GM23338 (cell line): ENCODE measurements at regions not wholly inside any gene's neighbourhood (a gene's known extent, or its start where the extent isn't known, plus 50 kb on each side); places are given as distances from the start of the nearest gene placed in this dataset.
A peak's percentile ranks its signal among the peaks of the same experiment; 100 is the strongest.

Experiments used
- ATAC-seq: fragments of 200-7000 bp; cut with Tn5 transposase; 3 replicates; pipeline ENCODE4 v1.9.1; 2020
- DNase-seq: peaks from one replicate; pipeline ENCODE4 v3.0.0-alpha.2; 2015; ENCODE audit warnings: low spot score
- H2AFZ ChIP-seq: fragments of 200-600 bp; sonication (generic); 2 replicates; pipeline ENCODE4 v1.8.0; 2016; ENCODE audit warnings: antibody characterized with exemption, mild to moderate bottlenecking, moderate library complexity
- H3F3A ChIP-seq: fragments of 200-600 bp; sonication (generic); replicated peaks from 2 replicates; pipeline ENCODE4 v1.8.0; 2017; ENCODE audit warnings: antibody characterized with exemption, mixed run types, low read depth
- H3K27ac ChIP-seq: fragments of 200-600 bp; sonication (generic); 2 replicates; pipeline ENCODE4 v1.6.1; 2016; ENCODE audit warnings: low read depth
- H3K27me3 ChIP-seq: fragments of 200-600 bp; sonication (generic); 2 replicates; pipeline ENCODE4 v1.8.0; 2016; ENCODE audit warnings: mild to moderate bottlenecking, mixed run types, moderate library complexity; ENCODE audit not compliant: insufficient read depth
- H3K36me3 ChIP-seq: fragments of 200-600 bp; sonication (generic); 2 replicates; pipeline ENCODE4 v1.8.0; 2016; ENCODE audit warnings: mild to moderate bottlenecking; ENCODE audit not compliant: insufficient read depth
- H3K4me1 ChIP-seq: fragments of 200-600 bp; sonication (generic); 2 replicates; pipeline ENCODE4 v1.8.0; 2016; ENCODE audit warnings: mild to moderate bottlenecking, moderate library complexity; ENCODE audit not compliant: insufficient read depth
- H3K4me2 ChIP-seq: fragments of 200-600 bp; sonication (generic); 2 replicates; pipeline ENCODE4 v1.7.1; 2017; ENCODE audit warnings: mixed run types
- H3K4me3 ChIP-seq: fragments of 200-600 bp; sonication (generic); 2 replicates; pipeline ENCODE4 v1.6.1; 2016; ENCODE audit warnings: mixed run types
- H3K79me2 ChIP-seq: fragments of 200-600 bp; sonication (generic); replicated peaks from 2 replicates; pipeline ENCODE4 v1.8.0; 2017; ENCODE audit warnings: mild to moderate bottlenecking; ENCODE audit not compliant: insufficient read depth
- H3K9me2 ChIP-seq: fragments of 200-600 bp; sonication (generic); 2 replicates; pipeline ENCODE4 v1.8.0; 2017; ENCODE audit not compliant: insufficient read depth
- H4K20me1 ChIP-seq: fragments of 200-600 bp; sonication (generic); replicated peaks from 2 replicates; pipeline ENCODE4 v1.8.0; 2017; ENCODE audit warnings: mild to moderate bottlenecking; ENCODE audit not compliant: insufficient read depth
- H3K27ac Mint-ChIP-seq: 2 replicates; pipeline ENCODE4 v1.8.0; 2020; ENCODE audit warnings: inconsistent platforms, mild to moderate bottlenecking, moderate library complexity, mixed read lengths
- H3K27me3 Mint-ChIP-seq: 3 replicates; pipeline ENCODE4 v1.8.0; 2022; ENCODE audit warnings: low read depth, mild to moderate bottlenecking, moderate library complexity, mixed read lengths, inconsistent platforms; ENCODE audit not compliant: insufficient read depth, poor library complexity
- H3K36me3 Mint-ChIP-seq: 3 replicates; pipeline ENCODE4 v1.8.0; 2021; ENCODE audit warnings: low read depth, mild to moderate bottlenecking, inconsistent platforms, moderate library complexity, mixed read lengths
- H3K4me1 Mint-ChIP-seq: 3 replicates; pipeline ENCODE4 v1.8.0; 2020; ENCODE audit warnings: mild to moderate bottlenecking, inconsistent platforms, mixed read lengths
- H3K4me3 Mint-ChIP-seq: 3 replicates; pipeline ENCODE4 v1.8.0; 2021; ENCODE audit warnings: moderate library complexity, mild to moderate bottlenecking, inconsistent platforms, mixed read lengths
- H3K9me3 Mint-ChIP-seq: 3 replicates; pipeline ENCODE4 v1.8.0; 2020; ENCODE audit warnings: moderate library complexity, mild to moderate bottlenecking, inconsistent platforms, mixed read lengths
- CTCF ChIP-seq, 2 experiments: fragments of 200-600 bp in 1 of 2; sonication (generic) in 1 of 2; conservative IDR thresholded peaks; 2 replicates each; pipeline versions ENCODE4 v1.5.1 to v1.6.1; 2016 to 2017; ENCODE audit warnings: antibody characterized with exemption in 2 of 2, low read depth in 2 of 2, mild to moderate bottlenecking in 2 of 2, moderate library complexity in 1 of 2
- EZH2 ChIP-seq: fragments of 200-600 bp; sonication (generic); IDR thresholded peaks from one replicate; pipeline ENCODE4 v1.8.0; 2017; ENCODE audit warnings: antibody characterized with exemption, mild to moderate bottlenecking, low read depth; ENCODE audit not compliant: unreplicated experiment
- EZH2phosphoT487 ChIP-seq: fragments of 200-600 bp; sonication (generic); IDR thresholded peaks from one replicate; pipeline ENCODE4 v1.8.1; 2018; ENCODE audit warnings: antibody characterized with exemption; ENCODE audit not compliant: unreplicated experiment
- NANOG ChIP-seq: IDR thresholded peaks from 2 replicates; pipeline ENCODE4 v1.6.1; 2016; ENCODE audit warnings: antibody characterized with exemption, borderline replicate concordance
- POLR2AphosphoS5 ChIP-seq: IDR thresholded peaks from 2 replicates; pipeline ENCODE4 v1.6.1; 2016; ENCODE audit warnings: antibody characterized with exemption, low read depth
- REST ChIP-seq: IDR thresholded peaks from one replicate; pipeline ENCODE4 v1.6.1; 2018; ENCODE audit warnings: antibody characterized with exemption; ENCODE audit not compliant: unreplicated experiment
- STAT1 ChIP-seq: IDR thresholded peaks from one replicate; pipeline ENCODE4 v1.6.1; 2016; ENCODE audit warnings: antibody characterized with exemption; ENCODE audit not compliant: unreplicated experiment
- ZNF114 ChIP-seq: fragments of 250-450 bp; sonication (Bioruptor Pico); IDR thresholded peaks from 2 replicates; pipeline ENCODE4 v1.5.0; 2020; ENCODE audit warnings: mild to moderate bottlenecking, moderate library complexity
- ZNF331 ChIP-seq: fragments of 250-450 bp; sonication (Bioruptor Pico); IDR thresholded peaks from 2 replicates; pipeline ENCODE4 v1.5.0; 2020; ENCODE audit warnings: low read depth, mild to moderate bottlenecking, moderate library complexity
- TF ChIP-seq, protein P1 (sequence below): IDR thresholded peaks from 2 replicates; pipeline ENCODE4 v1.6.1; 2016; ENCODE audit warnings: antibody characterized with exemption

DNA sequence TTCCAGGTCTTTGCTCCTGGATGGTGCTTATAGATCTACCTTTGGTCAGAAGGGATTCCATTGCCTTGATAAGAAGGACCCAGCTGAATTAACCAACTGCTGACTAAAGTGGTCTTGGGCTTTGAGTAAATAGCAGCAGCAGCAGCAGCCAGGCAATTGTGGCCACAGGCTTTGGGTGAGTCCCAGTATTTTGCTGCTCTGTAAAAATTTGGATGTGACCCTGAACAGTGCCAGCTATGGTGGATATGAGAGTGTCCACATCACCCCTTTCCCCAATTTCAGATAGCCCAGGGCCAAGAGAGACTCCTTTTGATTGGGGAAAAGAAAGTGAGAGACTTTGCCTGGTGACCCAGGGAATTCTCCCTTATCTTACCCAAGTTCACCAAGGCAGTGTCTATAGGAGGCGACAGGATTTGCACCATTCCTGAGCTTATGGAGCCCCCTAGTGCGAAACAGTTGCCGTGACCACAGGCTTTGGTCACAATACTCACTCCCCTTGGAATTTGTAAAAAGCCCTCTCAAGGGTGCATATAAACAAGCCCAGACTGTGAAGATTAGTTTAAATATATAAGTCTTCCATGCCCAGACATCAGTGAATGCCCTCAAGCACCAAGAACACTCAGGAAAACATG, 518.0 kb downstream of the TMA16 start:
- Mint-ChIP-seq H3K27ac (peak overlapping the region; percentile 34; the same call in 1 of the 2 replicates), H3K4me1 (peaks cover 5% of the 10 kb centered on the region; the same call in 1 of the 3 replicates), H3K9me3 (peaks cover 6% of the 10 kb centered on the region; the same call in 2 of the 3 replicates), H3K36me3 (no peaks in the 10 kb centered on the region), H3K4me3 (no peak overlapping the region), H3K27me3 (peaks cover 2% of the 10 kb centered on the region)
- Histone ChIP-seq H3K4me3 (no peak overlapping the region), H3K27ac (no peak overlapping the region), H3K4me1 (no peaks in the 10 kb centered on the region; the same call in 1 of the 2 replicates), H3K36me3 (no peaks in the 10 kb centered on the region), H3K27me3 (no peaks in the 10 kb centered on the region), H2AFZ (peak overlapping the region; percentile 95), H4K20me1 (no peaks in the 10 kb centered on the region), H3K9me2 (no peaks in the 10 kb centered on the region), H3F3A (no peaks in the 10 kb centered on the region), H3K4me2 (no peak overlapping the region), H3K79me2 (no peaks in the 10 kb centered on the region)
- DNase-seq, result peak; percentile 84
- TF ChIP-seq NANOG (no peak), CTCF (conservative IDR thresholded peaks at IDR 0.05; ENCODE audit: low read depth in 2 of 2) (peak; percentile 86 to 95), EZH2phosphoT487 (no peak)
- TF ChIP-seq, protein P1, sequence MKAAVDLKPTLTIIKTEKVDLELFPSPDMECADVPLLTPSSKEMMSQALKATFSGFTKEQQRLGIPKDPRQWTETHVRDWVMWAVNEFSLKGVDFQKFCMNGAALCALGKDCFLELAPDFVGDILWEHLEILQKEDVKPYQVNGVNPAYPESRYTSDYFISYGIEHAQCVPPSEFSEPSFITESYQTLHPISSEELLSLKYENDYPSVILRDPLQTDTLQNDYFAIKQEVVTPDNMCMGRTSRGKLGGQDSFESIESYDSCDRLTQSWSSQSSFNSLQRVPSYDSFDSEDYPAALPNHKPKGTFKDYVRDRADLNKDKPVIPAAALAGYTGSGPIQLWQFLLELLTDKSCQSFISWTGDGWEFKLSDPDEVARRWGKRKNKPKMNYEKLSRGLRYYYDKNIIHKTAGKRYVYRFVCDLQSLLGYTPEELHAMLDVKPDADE, result no peak
- peak; percentile 100 for ATAC-seq

DNA sequence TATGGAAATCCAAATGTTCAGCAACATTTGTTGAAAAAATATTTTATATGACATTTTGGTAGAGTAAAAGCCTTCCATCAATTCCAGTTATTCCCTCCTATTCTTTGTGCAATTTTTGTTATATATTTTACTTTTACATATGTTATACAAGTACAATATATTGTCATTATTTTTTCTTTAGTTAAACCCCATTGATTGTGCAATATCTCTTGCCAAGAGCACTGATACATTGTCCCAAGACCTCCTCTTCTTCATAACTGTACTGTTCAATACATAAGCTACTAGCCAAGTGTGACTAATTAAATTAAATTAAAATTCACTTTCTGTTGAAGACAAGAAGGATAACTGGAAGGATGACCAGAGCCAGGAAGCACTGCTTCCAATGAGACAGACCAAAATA, 527.5 kb downstream of the TMA16 start:
- DNase-seq (no peak), ATAC-seq (no peak)
- Histone ChIP-seq H3K27ac (no peak overlapping the region), H3K4me2 (no peak overlapping the region), H3K4me3 (no peak overlapping the region), H3K27me3 (no peaks in the 10 kb centered on the region), H2AFZ (no peak overlapping the region), H4K20me1 (no peaks in the 10 kb centered on the region), H3K36me3 (no peaks in the 10 kb centered on the region), H3F3A (no peaks in the 10 kb centered on the region), H3K79me2 (no peaks in the 10 kb centered on the region), H3K9me2 (no peaks in the 10 kb centered on the region), H3K4me1 (no peaks in the 10 kb centered on the region)
- Mint-ChIP-seq H3K27me3 (peaks cover 1% of the 10 kb centered on the region), H3K9me3 (peaks cover 26% of the 10 kb centered on the region; the same call in 2 of the 3 replicates), H3K27ac (no peak overlapping the region), H3K4me3 (no peak overlapping the region), H3K4me1 (peaks cover 4% of the 10 kb centered on the region; the same call in 1 of the 3 replicates), H3K36me3 (peaks cover 16% of the 10 kb centered on the region; the same call in 2 of the 3 replicates)
- TF ChIP-seq ZNF114 (CRISPR knock-in tag), result no peak
- TF ChIP-seq REST, result no peak
- TF ChIP-seq NANOG, result no peak
- TF ChIP-seq POLR2AphosphoS5, result no peak
- no peak for TF ChIP-seq STAT1
- no peak for TF ChIP-seq ZNF331 (CRISPR knock-in tag)
- TF ChIP-seq EZH2, result no peak
